H1 (cell line): ENCODE measurements at regions not wholly inside any gene's neighbourhood (a gene's known extent, or its start where the extent isn't known, plus 50 kb on each side); places are given as distances from the start of the nearest gene placed in this dataset.

Experiments
- CEBPB ChIP-seq: IDR thresholded peaks from 2 replicates; pipeline ENCODE4 v1.6.1; 2012; ENCODE audit warnings: low read depth, low read length
- EGR1 ChIP-seq: IDR thresholded peaks from 2 replicates; pipeline ENCODE4 v1.6.1; 2011; ENCODE audit warnings: low read depth, low read length, borderline replicate concordance

DNA sequence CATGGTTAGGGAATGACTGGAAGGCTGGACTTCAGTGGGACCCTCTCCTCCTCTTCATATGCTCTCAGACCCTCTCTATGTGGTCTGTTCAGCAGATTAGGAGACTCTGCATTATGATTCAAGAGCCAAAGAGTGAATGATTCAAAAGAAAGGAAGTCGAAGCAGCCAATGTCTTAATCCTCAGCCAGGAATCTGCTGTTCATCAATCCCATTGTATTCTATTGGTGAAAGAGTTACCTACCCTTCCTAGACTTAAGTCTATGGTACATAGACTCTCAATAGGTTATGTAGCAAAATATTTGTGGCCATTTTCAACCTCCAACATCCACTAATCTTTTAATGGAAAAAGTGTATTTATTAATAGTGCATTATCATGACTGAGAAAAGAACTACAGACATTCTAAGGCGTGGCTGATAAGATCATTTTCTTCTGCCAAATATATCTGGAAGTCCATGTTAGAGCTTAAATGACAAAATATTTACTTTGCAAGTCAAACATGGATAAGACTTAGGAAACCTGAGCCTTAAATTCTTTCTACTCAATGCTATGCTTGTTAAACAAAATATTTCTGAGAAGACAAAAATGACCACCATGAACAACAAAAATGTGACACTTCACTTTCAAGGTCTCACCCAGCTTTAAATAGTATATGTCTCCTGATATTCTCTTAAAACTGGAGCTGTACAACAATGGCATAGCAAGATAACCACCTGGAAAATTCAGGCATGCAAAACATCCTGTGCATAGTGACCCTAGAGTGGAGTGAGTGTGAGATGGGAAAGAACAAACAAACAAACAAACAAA, 1100.6 kb downstream of the GALC start (continued):
- no peak for TF ChIP-seq CEBPB
- no peak for TF ChIP-seq EGR1
